Karpas-422 (cell line): ENCODE measurements at regions not wholly inside any gene's neighbourhood (a gene's known extent, or its start where the extent isn't known, plus 50 kb on each side); places are given as distances from the start of the nearest gene placed in this dataset.

Experiments used
- DNase-seq: peaks from one replicate; pipeline ENCODE4 v3.0.0-alpha.2; 2015
- H2AFZ ChIP-seq: fragments of 200-600 bp; sonication (generic); 2 replicates; pipeline ENCODE4 v1.6.1; 2014; ENCODE audit warnings: antibody characterized with exemption, low read length, mixed read lengths
- H3K27ac ChIP-seq: fragments of 200-600 bp; sonication (generic); 2 replicates; pipeline ENCODE4 v1.5.1; 2014; ENCODE audit warnings: mild to moderate bottlenecking, low read length, moderate library complexity
- H3K27me3 ChIP-seq: fragments of 200-600 bp; sonication (generic); 2 replicates; pipeline ENCODE4 v1.6.1; 2014; ENCODE audit warnings: low read length, mixed read lengths
- H3K36me3 ChIP-seq: fragments of 200-600 bp; sonication (generic); 2 replicates; pipeline ENCODE4 v1.6.1; 2014; ENCODE audit warnings: low read length, mixed read lengths; ENCODE audit not compliant: insufficient read depth
- H3K4me1 ChIP-seq: fragments of 200-600 bp; sonication (generic); 2 replicates; pipeline ENCODE4 v1.6.1; 2014; ENCODE audit warnings: mild to moderate bottlenecking, low read length, mixed read lengths
- H3K4me2 ChIP-seq: fragments of 200-600 bp; sonication (generic); 2 replicates; pipeline ENCODE4 v1.6.1; 2014; ENCODE audit warnings: low read length, low read depth, mild to moderate bottlenecking; ENCODE audit not compliant: poor library complexity, severe bottlenecking
- H3K4me3 ChIP-seq: fragments of 200-600 bp; sonication (generic); 2 replicates; pipeline ENCODE4 v1.5.1; 2014; ENCODE audit warnings: mild to moderate bottlenecking, antibody characterized with exemption, low read length, mixed read lengths
- H3K79me2 ChIP-seq: fragments of 200-600 bp; sonication (generic); 2 replicates; pipeline ENCODE4 v1.6.1; 2014; ENCODE audit warnings: mild to moderate bottlenecking, low read length, mixed read lengths
- H3K9ac ChIP-seq: fragments of 200-600 bp; sonication (generic); 2 replicates; pipeline ENCODE4 v1.6.0; 2014; ENCODE audit warnings: low read length
- H3K9me2 ChIP-seq: fragments of 200-600 bp; sonication (generic), shearing (Covaris generic); replicated peaks from 2 replicates; pipeline ENCODE4 v1.6.0; 2014; ENCODE audit warnings: mild to moderate bottlenecking, low read length, moderate library complexity; ENCODE audit not compliant: insufficient read depth
- H3K9me3 ChIP-seq: fragments of 300-700, 200-600 bp; sonication (generic); 2 replicates; pipeline ENCODE4 v1.6.1; 2014; ENCODE audit warnings: low read length, mixed read lengths
- H4K20me1 ChIP-seq: fragments of 200-600 bp; sonication (generic); 2 replicates; pipeline ENCODE4 v1.6.1; 2014; ENCODE audit warnings: mild to moderate bottlenecking, antibody characterized with exemption, low read length, low read depth; ENCODE audit not compliant: insufficient read depth

DNA sequence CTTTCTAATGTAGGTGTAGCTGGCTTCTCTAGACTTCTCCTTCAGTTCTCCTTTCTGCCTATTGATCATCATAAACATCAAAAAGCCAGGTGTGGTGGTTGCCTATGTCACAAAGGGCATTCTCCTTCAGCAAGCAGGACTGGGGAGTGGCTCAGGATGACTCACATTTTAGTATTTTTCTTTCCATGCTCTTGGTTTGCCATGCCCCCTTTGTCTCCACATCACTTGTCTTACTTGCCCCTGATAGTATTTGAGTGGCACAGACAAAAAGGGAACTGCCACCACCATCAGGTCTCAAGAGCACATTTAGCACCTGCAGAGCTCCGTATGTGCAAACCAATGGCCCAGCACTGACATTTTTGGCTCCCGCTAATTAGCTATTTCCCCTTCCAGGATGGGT, 698.8 kb downstream of the DHX35 start:
- Histone ChIP-seq H3K4me2 (peak overlapping the region; percentile 50), H4K20me1 (no peaks in the 10 kb centered on the region), H3K4me1 (peaks cover 28% of the 10 kb centered on the region), H3K9me2 (no peaks in the 10 kb centered on the region), H3K4me3 (no peak overlapping the region), H3K9ac (0 out of 2 replicates have a peak overlapping the region, but pooled peaks have one; percentile 13), H3K36me3 (no peaks in the 10 kb centered on the region), H3K27me3 (no peaks in the 10 kb centered on the region), H2AFZ (no peak overlapping the region), H3K27ac (peak overlapping the region; percentile 63), H3K79me2 (no peaks in the 10 kb centered on the region), H3K9me3 (no peaks in the 10 kb centered on the region)
- peak; percentile 78 for DNase-seq

DNA sequence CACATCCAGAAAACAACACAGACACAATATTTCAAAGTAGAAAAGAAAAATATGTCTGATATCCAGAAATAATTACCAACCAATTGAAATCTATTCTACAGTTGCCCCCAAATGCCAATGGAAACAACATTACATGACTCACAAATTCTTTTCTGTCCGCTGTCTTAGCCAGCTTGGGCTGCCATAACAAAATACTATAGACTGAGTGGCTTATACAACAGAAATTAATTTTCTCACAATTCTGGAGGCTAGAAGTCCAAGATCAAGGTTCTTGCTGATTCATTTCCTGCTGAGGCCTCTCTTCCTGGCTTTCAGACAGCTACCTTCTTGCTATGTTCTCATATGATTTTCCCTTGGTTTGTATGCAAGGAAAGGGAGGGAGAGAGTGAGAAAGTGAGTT, 698.1 kb downstream of the DHX35 start:
- Histone ChIP-seq H3K9me3 (no peaks in the 10 kb centered on the region), H2AFZ (no peak overlapping the region), H3K4me3 (no peak overlapping the region), H3K27me3 (no peaks in the 10 kb centered on the region), H3K9ac (no peak overlapping the region), H3K4me2 (no peak overlapping the region), H3K79me2 (no peaks in the 10 kb centered on the region), H3K9me2 (no peaks in the 10 kb centered on the region), H3K36me3 (no peaks in the 10 kb centered on the region), H4K20me1 (no peaks in the 10 kb centered on the region), H3K4me1 (peaks cover 28% of the 10 kb centered on the region), H3K27ac (no peak overlapping the region)
- no peak for DNase-seq

DNA sequence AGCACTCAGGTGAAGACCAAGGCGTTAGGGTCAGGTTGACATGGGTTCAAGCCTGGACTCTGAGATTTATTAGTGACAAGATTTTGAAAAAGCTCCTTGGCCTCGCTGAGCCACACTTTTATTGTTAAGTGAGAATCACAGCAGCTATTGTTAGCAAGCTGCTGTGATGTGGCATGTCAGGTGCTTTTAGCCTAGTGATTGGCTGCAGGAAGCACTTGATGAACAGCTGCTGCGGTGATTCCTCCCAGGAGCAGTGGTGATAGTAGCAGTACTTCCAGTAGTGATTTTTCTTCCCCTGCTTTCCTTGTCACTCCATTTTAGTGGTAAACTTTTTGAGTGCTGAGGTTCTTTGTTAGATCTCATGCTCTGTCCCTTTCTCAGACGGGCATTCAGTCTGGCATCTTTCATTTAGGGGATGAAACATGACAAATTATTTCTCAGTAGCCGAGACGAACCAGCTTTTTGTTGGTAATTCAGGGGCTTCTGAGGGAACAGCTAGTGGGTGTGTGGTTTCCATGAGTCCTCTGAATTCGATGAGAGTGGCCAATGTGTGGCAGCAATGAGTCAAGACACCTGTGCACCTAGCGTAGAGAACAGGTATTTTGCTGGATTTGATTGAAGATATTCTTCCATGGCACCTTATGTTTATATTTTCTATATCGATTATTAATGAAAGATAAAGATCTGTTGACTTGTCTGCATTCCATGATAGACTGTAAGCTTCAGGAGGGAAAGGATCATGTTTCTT, 696.7 kb downstream of the DHX35 start:
- DNase-seq = no peak
- no peaks in the 10 kb centered on the region for H3K9me3 ChIP-seq

DNA sequence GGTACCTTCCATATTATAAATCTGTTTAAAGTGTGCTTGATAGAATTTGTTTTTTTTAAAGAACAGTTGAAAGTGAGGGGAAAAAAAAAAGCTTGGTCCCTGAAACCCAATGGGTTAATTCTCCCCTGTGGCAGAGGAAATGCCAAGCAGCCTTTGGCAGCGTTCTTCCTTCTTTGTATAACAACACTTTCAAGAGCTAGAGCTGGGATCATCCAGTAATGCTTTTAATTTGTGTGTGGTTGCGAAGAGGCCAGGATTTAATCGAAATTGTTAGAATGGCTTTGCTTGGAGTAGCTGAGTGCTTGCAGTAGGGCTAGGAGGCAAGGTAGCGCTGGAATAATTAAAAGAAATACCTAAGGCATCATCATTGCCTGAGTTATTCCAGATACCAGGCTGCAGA, 692.0 kb downstream of the DHX35 start:
- Histone ChIP-seq H3K79me2 (no peaks in the 10 kb centered on the region), H3K9me3 (no peaks in the 10 kb centered on the region), H3K4me2 (no peak overlapping the region), H3K4me3 (no peak overlapping the region), H3K27me3 (no peaks in the 10 kb centered on the region), H3K9me2 (no peaks in the 10 kb centered on the region), H4K20me1 (no peaks in the 10 kb centered on the region), H3K36me3 (no peaks in the 10 kb centered on the region), H3K27ac (no peak overlapping the region), H3K9ac (no peak overlapping the region), H3K4me1 (peaks cover 22% of the 10 kb centered on the region), H2AFZ (no peak overlapping the region)
- no peak for DNase-seq

More for the DNA sequence above, 696.7 kb downstream of the DHX35 start:
- no peak overlapping the region for H3K9ac ChIP-seq
- no peak overlapping the region for H3K4me3 ChIP-seq
- no peak overlapping the region for H3K27ac ChIP-seq
- H2AFZ ChIP-seq = 0 out of 2 replicates have a peak overlapping the region, but pooled peaks have one; percentile 35
- no peaks in the 10 kb centered on the region for H3K9me2 ChIP-seq
- H3K4me2 ChIP-seq = no peak overlapping the region
- H3K36me3 ChIP-seq = no peaks in the 10 kb centered on the region
- no peaks in the 10 kb centered on the region for H3K27me3 ChIP-seq
- H4K20me1 ChIP-seq = no peaks in the 10 kb centered on the region
- H3K4me1 ChIP-seq = peaks cover 37% of the 10 kb centered on the region
- no peaks in the 10 kb centered on the region for H3K79me2 ChIP-seq

DNA sequence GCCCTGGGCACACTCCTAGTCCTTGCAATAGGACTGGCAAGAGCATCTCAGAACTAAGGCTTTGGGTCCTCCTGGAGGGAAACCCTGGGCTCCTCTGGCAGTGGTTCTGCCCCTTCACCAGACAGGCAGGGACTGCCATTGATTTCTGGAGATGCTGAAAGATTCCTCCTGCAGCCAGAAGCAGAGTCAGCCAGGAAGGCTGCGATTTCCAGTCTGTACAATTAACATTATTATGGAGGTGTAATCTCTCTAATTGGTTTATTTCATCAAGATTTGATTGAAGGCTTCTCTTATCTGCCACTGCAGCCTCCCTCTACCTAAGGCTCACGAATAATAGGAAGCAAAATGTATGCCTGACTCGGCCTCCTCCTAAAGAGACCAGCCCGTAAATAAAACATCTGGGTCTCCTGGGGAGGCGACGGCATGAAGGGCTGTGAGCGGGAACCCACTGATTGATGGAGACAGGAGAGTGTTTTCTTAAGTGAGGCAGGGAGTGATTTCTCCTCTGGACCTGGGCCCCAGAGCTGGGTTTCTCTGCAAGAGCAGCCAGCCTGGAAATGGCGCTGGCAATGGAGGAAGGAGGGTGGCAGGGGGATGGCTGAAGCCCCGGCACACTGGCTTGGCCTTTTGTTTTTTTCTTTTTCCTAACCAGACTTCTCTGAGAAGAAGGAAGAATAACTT, 689.6 kb downstream of the DHX35 start:
- Histone ChIP-seq H2AFZ (no peak overlapping the region), H4K20me1 (no peaks in the 10 kb centered on the region), H3K4me3 (no peak overlapping the region), H3K9me3 (no peaks in the 10 kb centered on the region), H3K36me3 (no peaks in the 10 kb centered on the region), H3K4me2 (no peak overlapping the region), H3K9ac (no peak overlapping the region), H3K27me3 (no peaks in the 10 kb centered on the region), H3K79me2 (no peaks in the 10 kb centered on the region), H3K9me2 (no peaks in the 10 kb centered on the region), H3K27ac (no peak overlapping the region), H3K4me1 (peaks cover 14% of the 10 kb centered on the region)
- DNase-seq = no peak

DNA sequence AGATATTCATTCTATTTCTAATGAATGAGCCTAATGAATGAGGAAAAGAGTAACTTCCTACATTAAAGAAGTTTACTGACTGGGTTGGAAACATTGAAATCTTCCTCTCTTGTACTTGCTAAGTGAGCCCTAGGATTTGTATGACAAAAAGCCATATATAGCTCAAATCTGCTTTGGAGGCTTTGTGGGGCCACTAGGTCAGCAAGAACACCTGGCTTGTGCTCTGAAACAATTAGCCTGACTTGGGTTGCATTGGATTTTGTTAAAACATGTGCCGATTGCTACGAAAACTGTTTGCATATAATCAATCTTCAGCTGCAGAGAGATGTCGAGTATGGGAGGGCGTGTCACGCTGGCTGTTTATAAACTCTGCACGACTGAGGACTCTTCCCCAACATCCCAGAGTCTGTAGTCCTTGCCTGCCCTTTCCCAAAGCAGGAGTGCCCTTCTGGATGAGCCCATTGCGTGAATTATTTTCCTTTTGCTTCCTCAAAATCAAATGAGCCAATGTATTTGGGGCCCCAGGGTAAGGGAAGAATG, 684.8 kb downstream of the DHX35 start:
- Histone ChIP-seq H3K9me3 (no peaks in the 10 kb centered on the region), H3K27ac (no peak overlapping the region), H3K9me2 (no peaks in the 10 kb centered on the region), H4K20me1 (no peaks in the 10 kb centered on the region), H3K4me2 (no peak overlapping the region), H3K9ac (no peak overlapping the region), H3K36me3 (no peaks in the 10 kb centered on the region), H3K4me3 (no peak overlapping the region), H3K79me2 (no peaks in the 10 kb centered on the region), H2AFZ (no peak overlapping the region), H3K4me1 (peaks cover 6% of the 10 kb centered on the region), H3K27me3 (no peaks in the 10 kb centered on the region)
- DNase-seq = no peak

DNA sequence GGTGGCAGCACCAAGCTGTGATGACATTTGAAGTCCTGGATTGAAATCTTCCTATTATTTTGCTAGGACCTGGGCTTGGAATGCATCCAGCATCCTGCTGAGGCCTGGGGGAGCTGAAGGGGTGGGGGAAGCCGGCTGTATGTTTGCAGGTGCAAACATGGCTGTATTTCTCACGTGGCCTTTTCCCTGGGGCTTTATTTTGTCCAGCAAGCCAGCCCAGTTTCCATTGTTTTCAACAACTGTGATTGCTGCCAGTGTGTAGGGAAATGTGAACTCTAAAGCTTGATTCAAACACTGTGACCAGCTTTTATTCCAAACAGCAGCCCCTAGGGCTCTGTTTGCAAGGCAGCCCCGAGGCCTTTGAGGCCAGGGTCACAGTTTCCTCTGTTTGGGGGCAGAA, 683.0 kb downstream of the DHX35 start:
- no peak overlapping the region for H2AFZ ChIP-seq
- H3K4me1 ChIP-seq = peaks cover 10% of the 10 kb centered on the region
- H3K4me3 ChIP-seq = no peak overlapping the region
- no peak for DNase-seq
- H3K27ac ChIP-seq = no peak overlapping the region
- no peaks in the 10 kb centered on the region for H3K9me3 ChIP-seq
- no peaks in the 10 kb centered on the region for H3K9me2 ChIP-seq
- H3K27me3 ChIP-seq = no peaks in the 10 kb centered on the region
- no peak overlapping the region for H3K4me2 ChIP-seq
- H3K36me3 ChIP-seq = no peaks in the 10 kb centered on the region
- no peaks in the 10 kb centered on the region for H3K79me2 ChIP-seq
- no peak overlapping the region for H3K9ac ChIP-seq
- H4K20me1 ChIP-seq = no peaks in the 10 kb centered on the region

DNA sequence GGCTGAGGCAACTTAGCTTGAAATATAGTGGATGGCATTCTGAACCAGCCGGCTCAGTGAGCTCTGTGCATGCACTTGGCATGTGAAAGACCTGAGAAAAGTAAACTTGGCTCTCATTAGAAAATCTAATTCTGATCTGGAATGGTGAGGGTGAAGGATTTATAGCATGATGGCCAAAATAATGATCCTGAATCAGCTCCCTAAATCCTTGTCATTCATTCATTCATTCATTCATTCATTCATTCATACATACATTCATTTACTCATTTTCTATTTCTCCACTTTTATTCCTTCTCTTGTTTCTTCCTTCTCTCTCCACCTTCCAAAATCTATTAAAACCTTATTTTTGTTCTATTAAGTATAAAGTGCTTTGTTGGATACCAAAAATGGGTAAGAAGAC, 681.1 kb downstream of the DHX35 start:
- no peak overlapping the region for H3K4me3 ChIP-seq
- H2AFZ ChIP-seq = no peak overlapping the region
- H4K20me1 ChIP-seq = no peaks in the 10 kb centered on the region
- no peak for DNase-seq
- peaks cover 10% of the 10 kb centered on the region for H3K4me1 ChIP-seq
- H3K27ac ChIP-seq = no peak overlapping the region
- H3K9me2 ChIP-seq = no peaks in the 10 kb centered on the region
- no peaks in the 10 kb centered on the region for H3K79me2 ChIP-seq
- no peak overlapping the region for H3K4me2 ChIP-seq
- no peaks in the 10 kb centered on the region for H3K27me3 ChIP-seq
- no peaks in the 10 kb centered on the region for H3K36me3 ChIP-seq
- no peak overlapping the region for H3K9ac ChIP-seq
- H3K9me3 ChIP-seq = no peaks in the 10 kb centered on the region
